GM21723 (cell line): ENCODE measurements at regions not wholly inside any gene's neighbourhood (a gene's known extent, or its start where the extent isn't known, plus 50 kb on each side); places are given as distances from the start of the nearest gene placed in this dataset.

Source experiments
- ATAC-seq: cut with Tn5 transposase; IDR thresholded peaks from one replicate; pipeline ENCODE4 v1.9.1; 2021; ENCODE audit warnings: mild to moderate bottlenecking, moderate library complexity; ENCODE audit not compliant: unreplicated experiment

DNA sequence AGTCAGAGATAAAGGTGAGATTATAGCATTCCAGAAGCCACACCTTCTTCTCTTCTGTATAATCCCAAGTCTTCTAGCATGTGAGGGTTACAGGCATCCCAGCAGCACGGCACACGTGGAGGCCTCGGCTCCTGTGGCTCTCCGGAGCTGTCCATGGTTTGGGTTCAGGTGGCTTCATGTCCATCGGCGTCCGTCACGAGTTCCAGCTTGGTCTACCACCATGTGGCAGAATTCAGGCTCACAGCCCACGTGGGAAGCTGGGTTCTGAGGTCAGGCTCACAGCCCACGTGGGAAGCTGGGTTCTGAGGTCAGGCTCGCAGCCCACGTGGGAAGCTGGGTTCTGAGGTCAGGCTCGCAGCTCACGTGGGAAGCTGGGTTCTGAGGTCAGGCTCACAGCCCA lies 378.3 kb upstream of the SALL3 start:
- ATAC-seq: no peak

DNA sequence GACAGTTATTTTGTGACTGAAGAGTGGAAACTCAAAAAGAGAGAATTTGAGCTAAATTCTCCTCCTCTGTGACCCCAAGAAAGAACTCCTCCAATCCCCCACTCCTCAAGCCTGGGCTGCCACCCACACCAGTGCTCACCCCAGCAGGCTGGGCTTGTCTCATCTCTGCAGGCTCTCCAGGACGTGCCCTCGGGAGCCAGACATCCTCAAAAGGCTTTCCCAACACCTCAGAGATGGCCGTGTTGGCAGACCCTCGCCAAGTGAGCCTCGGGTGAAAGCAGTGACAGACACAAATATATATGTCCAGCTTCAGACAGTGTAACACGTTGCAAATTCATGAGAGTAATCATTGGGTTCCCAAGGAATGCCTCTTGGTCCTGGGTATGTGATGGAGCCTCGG lies 377.7 kb upstream of the SALL3 start:
- ATAC-seq: no peak

DNA sequence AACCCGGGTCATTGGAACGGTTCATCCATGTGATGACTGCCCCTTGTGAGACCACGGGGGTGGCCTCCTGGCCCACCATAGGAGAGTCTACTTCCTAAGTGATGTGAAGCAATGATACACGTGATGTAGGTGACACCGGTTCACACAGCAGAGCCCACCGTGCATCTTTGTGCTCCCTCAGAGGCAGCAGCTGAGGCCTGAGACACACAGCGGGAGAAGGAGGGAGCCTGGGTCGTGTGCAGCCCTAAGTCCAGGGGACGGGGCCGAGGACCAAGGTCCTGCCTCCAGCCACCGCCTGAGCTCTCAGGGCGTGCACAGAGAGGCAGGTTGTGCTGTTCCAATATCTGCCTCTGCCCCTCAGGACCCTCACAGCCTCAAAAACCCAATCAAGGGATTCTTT lies 377.2 kb upstream of the SALL3 start:
- no peak for ATAC-seq

DNA sequence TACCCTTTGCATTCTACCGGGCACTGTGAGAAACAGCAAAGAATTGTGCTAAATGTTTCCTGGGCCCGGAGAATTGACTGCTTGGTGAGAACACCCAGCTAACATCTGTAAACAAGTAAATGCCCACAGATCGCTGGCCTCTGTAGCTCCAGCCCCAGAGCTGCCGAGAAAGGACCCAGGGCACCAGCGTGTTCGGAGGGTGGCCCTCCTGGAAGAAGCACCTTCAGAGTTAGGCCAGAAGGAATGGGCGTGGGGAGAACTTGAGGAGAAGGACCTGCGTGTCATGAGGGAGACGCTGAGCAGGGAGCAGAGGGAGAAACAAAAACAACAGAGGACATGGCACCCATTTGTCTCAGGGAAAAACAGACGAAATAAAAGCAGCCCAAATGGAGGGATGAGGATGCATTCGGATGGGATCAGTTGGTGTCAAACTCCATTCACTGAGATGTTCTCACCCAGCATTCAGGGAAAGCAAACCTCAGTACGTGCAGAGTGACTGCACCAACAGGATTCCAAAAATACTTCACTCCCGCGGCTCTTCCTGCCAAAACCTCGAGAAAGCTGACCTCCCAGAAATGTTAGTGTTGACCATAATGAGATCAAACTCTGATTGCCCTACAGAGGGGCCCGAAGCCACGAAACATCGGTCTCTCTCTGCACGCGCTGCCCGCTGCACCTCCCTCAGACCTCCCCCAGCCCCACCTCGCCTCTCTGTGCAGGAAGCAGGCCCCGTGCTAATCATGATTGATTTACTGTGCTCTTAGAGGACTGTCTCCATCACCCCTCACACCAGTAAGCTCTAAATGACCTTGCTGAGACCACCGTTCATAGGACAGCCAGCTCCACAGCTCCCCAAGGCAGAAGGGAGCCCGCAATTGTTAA lies 376.3 kb upstream of the SALL3 start:
- ATAC-seq: no peak

DNA sequence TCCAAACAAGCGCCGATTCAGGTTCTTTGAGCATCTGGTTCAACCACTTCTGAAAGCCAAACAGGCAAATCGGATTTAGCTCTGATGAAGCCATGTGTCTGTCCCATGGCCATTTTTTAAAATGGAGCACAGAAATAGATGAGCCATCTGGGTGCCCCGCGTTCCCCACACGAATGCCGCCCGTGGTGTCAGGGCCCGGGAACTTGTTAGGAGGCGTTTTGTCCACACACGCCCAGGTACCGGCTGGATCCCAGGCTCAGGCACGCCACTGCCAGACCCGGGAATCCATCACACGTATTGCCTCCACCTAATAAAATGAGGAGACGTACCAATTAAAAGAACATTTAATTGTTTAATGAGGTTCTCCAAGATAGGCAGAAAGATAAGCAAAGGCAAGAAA lies 374.4 kb upstream of the SALL3 start:
- no peak for ATAC-seq

DNA sequence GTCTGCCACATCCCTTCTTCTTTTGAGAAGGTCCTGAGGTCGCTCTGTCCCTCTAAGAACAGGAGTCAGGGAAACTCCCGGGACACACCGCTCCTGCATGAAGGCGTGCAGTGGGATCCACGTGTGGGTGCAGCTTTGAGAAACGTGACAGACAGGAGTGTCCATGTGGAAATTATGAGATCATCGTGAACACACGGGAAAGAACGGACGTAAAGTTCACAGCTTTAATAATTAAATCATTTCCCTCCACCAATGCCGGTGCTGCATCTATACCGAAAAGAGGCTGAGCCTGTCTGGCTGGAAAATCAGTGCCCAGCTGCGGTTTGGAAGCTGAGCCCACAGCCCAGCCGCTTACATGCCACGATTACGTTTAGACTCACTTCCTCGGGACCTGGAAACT lies 372.4 kb upstream of the SALL3 start:
- ATAC-seq: no peak

DNA sequence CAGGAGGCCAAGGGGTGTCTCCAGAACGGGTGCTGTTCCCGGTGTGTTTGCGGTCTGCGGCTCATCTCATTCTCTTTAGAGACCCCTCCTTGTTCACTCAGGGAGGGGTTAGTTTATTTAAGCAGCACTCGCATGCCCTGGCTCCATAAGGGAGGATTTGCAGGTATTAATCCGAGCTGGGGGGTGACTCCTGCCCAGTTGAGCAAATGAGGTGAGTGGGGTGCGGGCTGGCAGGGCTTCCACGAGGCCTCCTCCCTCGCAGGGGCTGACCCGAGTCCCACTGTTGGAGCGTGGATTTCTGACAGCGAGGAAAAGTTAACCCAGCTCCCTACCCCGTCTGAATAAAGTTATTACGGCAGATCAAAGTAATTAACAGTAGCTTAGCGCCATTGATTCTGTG lies 371.8 kb upstream of the SALL3 start:
- no peak for ATAC-seq

DNA sequence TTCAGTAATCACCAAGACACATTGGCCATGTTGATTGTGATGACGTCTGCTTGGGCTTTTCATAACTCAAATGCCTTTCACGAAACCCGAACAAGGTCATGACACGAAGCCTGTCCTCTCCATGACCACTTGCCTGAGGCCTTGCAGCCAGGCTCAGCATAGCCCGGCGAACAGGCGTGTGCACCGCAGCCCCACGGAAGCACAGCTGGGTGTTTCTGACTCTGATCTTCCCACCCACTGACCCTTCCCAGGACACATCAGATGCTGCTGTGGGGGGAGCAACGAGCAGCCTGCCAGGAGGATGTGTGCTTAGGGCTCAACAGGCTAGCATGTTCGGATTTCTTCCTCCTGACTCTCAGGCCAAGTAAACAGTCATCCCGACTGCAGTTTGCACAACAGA lies 369.4 kb upstream of the SALL3 start:
- ATAC-seq: no peak

DNA sequence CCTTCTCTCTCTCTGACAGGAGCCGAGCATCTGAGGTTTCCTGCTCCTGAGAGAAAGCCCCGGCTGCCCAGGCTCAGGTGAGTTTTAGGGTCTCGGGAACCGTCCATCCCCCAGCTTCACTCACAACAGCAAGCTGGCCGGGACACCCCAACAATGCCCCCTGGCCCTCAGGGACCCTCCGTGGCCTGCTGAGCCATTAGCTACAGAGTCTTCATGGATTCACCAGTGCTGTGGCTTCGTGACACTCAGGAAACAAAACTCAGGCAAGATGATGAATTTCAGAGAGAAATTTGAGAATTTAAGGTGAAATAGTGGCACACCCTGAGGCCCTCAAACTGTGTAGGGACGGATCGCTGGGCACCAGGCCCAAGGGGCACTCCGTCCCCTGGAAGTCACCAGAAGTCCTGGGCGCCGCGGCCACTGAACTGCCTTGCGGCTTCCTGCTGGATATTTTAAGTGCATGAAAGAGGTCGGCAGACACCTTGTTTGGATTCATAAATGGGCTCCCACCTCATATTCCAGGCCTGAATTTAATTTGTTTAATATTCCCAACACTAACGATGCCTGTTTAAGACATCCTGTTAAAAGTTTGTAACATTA lies 368.3 kb upstream of the SALL3 start:
- ATAC-seq: no peak

DNA sequence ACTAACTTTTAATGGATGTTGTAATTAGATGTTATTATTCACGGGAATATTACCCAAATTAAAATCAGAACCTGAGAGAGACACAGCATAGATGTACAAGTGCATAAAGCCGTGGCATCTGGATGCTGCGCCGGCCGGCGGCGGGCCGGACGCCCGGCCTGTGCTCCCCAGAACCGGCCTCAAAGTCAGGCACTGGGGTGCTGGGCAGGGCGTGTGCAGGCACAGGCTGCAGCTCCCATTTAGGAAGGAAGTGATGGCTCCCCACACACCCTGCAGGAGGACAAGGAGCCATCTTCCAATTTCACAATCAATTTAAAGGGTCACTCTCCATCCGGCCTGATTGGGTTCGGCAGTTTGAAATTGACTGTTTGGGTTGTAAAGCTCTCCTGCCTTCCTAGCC lies 367.7 kb upstream of the SALL3 start:
- no peak for ATAC-seq

DNA sequence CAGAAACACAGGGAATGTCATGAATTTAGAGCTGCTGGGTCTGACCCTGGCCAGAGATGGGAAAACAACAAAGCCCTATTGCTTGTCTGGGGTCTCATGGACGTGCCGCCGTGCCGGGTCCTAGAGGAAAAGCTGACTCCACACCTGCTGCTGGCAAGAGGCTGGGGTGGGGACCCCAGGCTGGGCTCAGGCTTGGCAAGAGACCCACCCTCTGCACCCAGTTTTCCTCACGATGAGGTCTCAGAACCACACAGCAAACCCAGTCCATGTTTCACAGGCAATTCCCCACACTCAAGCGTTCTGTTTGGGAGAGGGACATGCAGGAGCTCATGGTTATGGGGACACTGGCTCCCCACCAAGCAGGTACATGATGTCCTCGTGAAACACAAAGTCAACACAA lies 367.3 kb upstream of the SALL3 start:
- ATAC-seq: no peak

DNA sequence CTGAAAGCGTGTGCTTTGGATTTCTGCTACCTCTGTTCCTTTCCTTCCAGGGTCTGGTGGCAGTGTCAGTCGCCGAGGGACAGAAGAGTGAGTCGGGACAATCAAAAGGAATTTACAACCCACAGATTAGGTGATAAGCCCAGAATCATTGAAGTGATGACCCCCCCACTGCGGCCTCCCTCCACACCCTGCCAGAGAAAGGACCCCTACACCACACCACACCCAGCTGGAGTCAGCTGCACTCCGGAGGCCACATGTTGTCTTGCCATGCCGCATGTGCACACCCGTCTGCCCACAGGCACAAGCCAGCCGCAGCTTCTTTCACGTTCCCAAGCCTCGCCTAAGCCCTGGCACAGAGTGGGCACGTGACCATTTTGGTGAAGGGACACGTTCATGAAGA lies 366.8 kb upstream of the SALL3 start:
- no peak for ATAC-seq

DNA sequence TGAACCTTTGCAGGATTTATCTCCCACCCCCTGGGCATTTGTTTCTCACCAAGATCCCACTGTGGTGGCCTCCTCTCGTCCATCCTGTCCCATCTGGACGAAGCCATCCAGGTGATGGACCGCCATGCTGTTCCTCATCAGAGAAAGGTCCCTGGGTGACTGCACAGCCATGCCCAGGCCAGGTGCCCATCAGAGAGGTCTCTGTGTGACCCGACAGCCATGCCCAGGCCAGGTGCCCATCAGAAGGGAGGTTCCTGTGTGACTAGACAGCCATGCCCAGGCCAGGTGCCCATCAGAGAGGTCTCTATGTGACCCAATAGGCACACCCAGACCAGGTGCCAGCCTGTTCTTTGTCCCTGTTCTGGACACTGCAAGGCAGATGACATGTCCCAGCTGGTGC lies 360.9 kb upstream of the SALL3 start:
- ATAC-seq: no peak

DNA sequence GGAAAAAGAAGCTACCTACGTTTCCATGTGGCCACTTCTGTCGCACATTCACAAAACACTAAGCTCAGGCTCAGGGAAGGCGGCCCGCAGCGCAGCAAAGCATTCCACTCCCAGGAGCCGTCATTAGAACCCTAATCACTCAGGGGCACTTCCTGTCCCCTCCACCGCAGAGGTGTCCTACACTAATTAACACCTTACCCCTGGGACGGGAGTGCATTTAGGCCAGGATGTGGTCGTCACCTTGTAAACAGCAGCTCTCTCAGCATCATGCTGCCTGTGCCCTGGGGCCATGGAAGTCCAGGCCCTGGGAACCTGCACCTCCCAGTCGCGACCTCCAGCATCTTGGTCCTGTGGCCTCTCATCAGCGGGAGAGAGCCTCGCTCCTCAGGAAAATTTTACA lies 359.8 kb upstream of the SALL3 start:
- no peak for ATAC-seq

DNA sequence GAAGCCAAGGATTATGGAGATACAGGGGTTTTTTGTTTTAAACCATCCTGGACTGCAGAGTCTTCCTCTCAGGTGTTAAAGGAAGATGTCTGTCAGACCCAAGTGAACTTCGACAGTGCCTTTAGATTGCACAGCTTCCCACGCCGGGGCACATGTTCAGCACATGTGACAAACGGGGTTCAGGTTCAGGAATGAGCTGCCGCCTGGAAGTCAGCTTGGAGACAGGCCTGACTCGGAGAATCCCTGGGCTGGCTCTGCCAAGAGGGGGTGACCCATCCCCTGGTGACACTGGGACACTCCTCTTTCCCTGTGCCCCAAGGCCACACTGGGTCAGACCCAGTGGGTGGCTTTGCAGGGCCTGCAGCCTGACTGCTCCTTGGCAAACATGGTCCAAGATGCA lies 359.3 kb upstream of the SALL3 start:
- no peak for ATAC-seq

DNA sequence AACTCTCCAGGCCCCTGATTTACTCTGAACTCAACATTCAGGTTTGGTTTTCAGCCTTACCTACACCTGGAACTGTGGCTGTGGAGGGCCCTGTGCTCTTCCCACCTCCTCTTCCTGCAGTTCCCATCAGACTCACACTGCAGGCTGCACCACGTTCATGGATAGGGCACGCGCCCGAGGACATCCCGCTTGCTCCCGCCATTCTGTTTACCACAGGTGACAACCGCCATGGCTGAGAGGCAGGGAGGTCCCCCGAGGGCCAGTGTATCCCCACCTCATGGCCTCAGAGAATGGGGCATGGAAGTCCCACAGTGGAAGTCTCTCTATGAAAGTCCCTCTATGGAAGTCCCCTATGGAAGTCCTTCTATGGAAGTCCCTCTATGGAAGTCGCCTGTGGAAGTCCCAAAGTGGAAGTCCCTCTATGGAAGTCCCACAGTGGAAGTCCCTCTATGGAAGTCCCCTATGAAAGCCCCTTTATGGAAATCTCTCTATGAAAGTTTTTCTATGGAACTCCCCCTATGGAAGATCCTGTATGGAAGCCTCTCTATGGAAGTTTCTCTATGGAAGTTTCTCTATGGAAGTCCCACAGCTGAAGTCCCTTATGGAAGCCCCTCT lies 358.4 kb upstream of the SALL3 start:
- no peak for ATAC-seq

DNA sequence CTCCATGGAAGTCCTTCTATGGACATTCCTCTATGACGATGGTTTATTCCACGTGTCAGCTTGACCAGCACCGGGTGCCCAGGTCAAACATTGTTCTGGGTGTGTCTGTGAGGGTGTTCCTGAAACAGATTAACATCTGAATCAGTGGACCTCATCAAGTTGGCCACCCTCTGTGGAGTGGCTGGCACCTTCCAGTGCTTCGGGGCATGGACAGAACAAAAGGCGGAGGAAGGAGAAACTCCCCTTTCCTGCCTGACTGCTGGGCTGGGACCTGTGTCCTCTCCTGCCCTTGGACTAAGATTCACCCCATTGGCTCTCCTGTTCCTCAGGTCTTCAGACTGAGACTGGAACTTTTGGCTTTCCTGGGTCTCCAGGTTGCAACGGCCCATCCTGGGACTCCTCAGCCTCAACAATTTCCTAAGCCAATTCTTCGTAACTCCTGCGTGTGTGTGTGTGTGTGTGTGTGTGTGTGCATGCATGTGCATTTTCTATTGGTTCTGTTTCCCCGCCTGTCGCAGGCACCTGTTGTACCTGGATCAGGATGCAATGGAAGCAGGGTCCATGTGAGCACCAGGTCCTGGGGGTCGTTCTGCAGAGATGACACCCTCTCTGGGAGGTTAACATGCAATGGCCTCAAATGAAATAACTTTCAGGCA lies 357.2 kb upstream of the SALL3 start:
- ATAC-seq: no peak

DNA sequence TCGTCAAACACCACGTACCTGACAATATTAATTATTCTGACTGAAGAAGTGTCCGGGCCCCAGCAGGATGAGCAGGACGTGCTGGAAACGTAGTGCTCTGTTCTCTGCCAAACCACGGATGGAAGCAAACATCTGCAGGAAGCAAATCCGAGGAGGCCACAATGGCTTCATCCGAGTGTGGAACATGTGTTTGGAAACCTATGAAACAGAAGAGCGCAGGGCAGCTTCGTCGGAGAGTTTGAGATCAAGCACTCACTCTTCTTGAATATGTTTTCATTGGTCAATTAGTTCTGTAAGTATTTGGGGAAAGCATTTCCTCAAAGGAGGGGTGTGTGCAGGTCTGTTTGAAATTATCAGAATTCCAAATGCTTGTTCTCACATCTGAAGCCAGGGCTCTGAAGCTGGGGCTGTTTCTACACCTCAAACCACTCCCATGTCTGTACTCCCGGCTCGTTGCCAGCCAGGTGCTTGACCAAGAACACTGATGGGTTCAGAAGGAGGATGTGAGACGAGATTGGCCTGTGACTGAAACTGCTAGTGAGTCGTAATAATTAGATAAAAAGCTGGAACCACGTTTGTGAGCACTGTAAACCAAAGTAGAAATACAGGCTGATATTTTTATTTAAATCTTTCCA lies 356.6 kb upstream of the SALL3 start:
- no peak for ATAC-seq

DNA sequence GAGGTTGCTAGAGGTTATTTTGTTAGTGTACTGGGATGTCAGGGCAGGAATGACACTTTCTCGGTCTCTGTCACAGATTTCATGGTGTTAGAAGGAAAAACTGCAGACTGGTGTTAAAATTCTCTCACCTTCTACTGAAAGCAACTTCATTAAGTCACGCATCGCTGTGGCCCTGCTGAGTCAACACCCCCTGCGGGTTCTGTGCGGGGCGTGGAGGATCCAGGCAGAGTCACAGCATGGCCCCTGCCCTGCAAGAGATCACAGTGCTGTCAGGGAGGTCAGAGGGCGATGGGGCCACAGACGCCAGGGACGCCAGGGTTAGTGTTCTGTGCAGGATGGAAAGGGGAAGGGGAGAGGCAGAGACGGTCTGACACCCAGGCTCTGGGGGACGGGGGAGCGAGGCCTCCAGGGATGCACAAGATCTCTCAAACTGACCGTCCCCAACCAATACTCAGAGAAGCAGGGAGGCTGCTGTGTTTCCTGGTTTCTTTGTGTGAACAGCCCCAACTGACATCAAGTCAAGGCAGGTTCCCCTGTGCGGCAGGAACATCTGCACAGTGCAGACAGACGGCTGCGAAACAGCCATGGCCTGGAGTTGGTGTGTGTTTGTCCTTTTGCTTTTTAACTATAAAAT lies 354.9 kb upstream of the SALL3 start:
- no peak for ATAC-seq

DNA sequence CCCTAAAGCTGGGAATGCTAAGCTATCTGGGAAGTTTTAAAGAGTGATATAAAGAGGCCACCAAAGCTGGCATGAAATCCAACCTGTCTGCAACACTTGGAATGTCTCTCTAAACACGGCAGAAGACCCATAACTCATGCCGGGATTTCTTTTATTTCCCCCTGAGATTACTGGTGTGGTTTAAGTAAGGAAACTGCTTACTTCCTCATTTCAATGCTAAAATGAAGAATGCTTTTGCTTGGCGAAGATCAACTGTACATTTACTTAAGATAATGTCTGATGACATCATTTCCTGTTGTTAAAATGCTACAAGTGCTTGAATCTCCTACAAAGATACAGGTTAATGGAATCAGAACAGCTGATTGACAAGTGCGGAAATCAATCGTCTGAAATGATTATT lies 353.8 kb upstream of the SALL3 start:
- no peak for ATAC-seq
